ENCODE measurements at regions not wholly inside any gene's neighbourhood (a gene's known extent, or its start where the extent isn't known, plus 50 kb on each side); places are given as distances from the start of the nearest gene placed in this dataset.

GRCh38 chr6:138607478-138608433 lies 108.5 kb upstream of the NHSL1 start:
- Histone ChIP-seq H3K27me3 (replicated peaks in 1 of 4; ENCODE audit: control insufficient read depth in 3 of 4, extremely low read depth in 1 of 4, insufficient read depth in 3 of 4, low read length in 3 of 4) (no peaks in the 10 kb centered on the region), H2BK120ac (replicated peaks; ENCODE audit: low read depth, low read length) (no peak overlapping the region), H3K56ac (replicated peaks; ENCODE audit: insufficient read length, low read depth, low read length) (no peak overlapping the region), H2BK15ac (ENCODE audit: low read length) (no peak overlapping the region), H3K9ac (replicated peaks in 1 of 4; ENCODE audit: extremely low read depth in 1 of 4, low read depth in 3 of 4, low read length in 3 of 4) (no peak overlapping the region), H3K4ac (replicated peaks; ENCODE audit: insufficient read length, low read depth, low read length) (peak overlapping the region; percentile 53), H2AFZ (ENCODE audit: low read length) (no peak overlapping the region), H3K36me3 (ENCODE audit: control insufficient read depth in 2 of 4, insufficient read depth in 4 of 4, low read length in 3 of 4) (no peaks in the 10 kb centered on the region), H3K27ac (ENCODE audit: low read depth, low read length) (no peak overlapping the region), H2BK20ac (ENCODE audit: low read length) (no peak overlapping the region), H3K9me3 (ENCODE audit: insufficient read depth in 2 of 2, low read depth in 1 of 2, low read length in 1 of 2) (no peaks in the 10 kb centered on the region), H2BK5ac (ENCODE audit: low read depth, low read length) (no peak overlapping the region), H2AK5ac (ENCODE audit: low read depth, low read length) (0 out of 2 replicates have a peak overlapping the region, but pooled peaks have one; percentile 65), H3K79me1 (ENCODE audit: low read depth, low read length) (no peaks in the 10 kb centered on the region), H3K18ac (ENCODE audit: extremely low read depth, low read length) (no peak overlapping the region), H3K4me3 (ENCODE audit: extremely low read depth in 1 of 4, insufficient read depth in 2 of 4, low read depth in 3 of 4, low read length in 4 of 4) (no peak overlapping the region), H4K91ac (replicated peaks; ENCODE audit: insufficient read length, low read length) (no peak overlapping the region), H3K14ac (ENCODE audit: insufficient read length) (no peak overlapping the region), H3K23me2 (ENCODE audit: low read depth, low read length) (no peaks in the 10 kb centered on the region), H3K23ac (ENCODE audit: insufficient read length) (no peak overlapping the region), H3K4me1 (replicated peaks in 1 of 4; ENCODE audit: control insufficient read depth in 3 of 4, insufficient read depth in 4 of 4, low read length in 3 of 4) (peaks cover 0 to 3% (median 0%) of the 10 kb centered on the region in 4 experiments; a peak in 3 of 7 replicates), H2BK12ac (ENCODE audit: low read depth, low read length) (no peak overlapping the region), H3K79me2 (ENCODE audit: control insufficient read depth in 1 of 2, insufficient read depth in 2 of 2, low read length in 2 of 2) (no peaks in the 10 kb centered on the region), H4K20me1 (replicated peaks in 1 of 2; ENCODE audit: control insufficient read depth in 1 of 2, insufficient read depth in 2 of 2, low read length in 2 of 2) (no peaks in the 10 kb centered on the region), H3K4me2 (ENCODE audit: insufficient read depth in 1 of 2, low read depth in 2 of 2, low read length in 2 of 2) (no peak overlapping the region), H4K5ac (ENCODE audit: insufficient read length, low read depth, low read length) (no peak overlapping the region), H4K8ac (ENCODE audit: extremely low read depth, insufficient read depth, low read length) (no peak overlapping the region)
- FAIRE-seq: no peak
- CTCF ChIA-PET (ENCODE audit: partially characterized antibody): interaction anchor here (0.6 to 8.3 kb wide), 4 partner anchors 9 to 131 kb away, joined by 3 to 47 read pairs (median 3); no protein-coding TSS in a partner anchor
- DNase-seq (ENCODE audit: low read depth in 1 of 2, low spot score in 2 of 2): no peak
- POLR2A ChIA-PET (ENCODE audit: partially characterized antibody): interaction anchor here (1.3 kb wide), 1 partner anchor 14 kb away, joined by 3 read pairs; no protein-coding TSS in a partner anchor
- WGBS, 2 experiments (ENCODE audit: extremely low coverage in 1 of 2, insufficient coverage in 1 of 2, insufficient read length in 1 of 2, insufficient replicate concordance in 2 of 2, low coverage in 1 of 2, low lambda C conversion rate in 2 of 2, missing lambda C conversion rate in 1 of 2): 88 to 100% methylated on average over 1 to 10 of the region's 10 CpGs
- TF ChIP-seq SIRT6 (IDR thresholded peaks at IDR 0.05; ENCODE audit: low read length): no peak
- no peak for TF ChIP-seq CEBPB (IDR thresholded peaks at IDR 0.05; ENCODE audit: low read depth, low read length)
- TF ChIP-seq KDM1A (IDR thresholded peaks at IDR 0.05; ENCODE audit: borderline replicate concordance, low read length): no peak
- TF ChIP-seq POLR2A (IDR thresholded peaks at IDR 0.05; ENCODE audit: control extremely low read depth in 1 of 2, low read depth in 2 of 2, low read length in 2 of 2): no peak
- no peak for TF ChIP-seq PHF8 (conservative IDR thresholded peaks at IDR 0.05; ENCODE audit: low read depth, low read length)
- TF ChIP-seq SP1 (IDR thresholded peaks at IDR 0.05; ENCODE audit: low read depth, low read length): no peak
- TF ChIP-seq TBP (IDR thresholded peaks at IDR 0.05; ENCODE audit: low read depth, low read length): no peak
- TF ChIP-seq KDM4A (IDR thresholded peaks at IDR 0.05; ENCODE audit: low read depth, low read length, severe bottlenecking): no peak
- TF ChIP-seq TAF1 (IDR thresholded peaks at IDR 0.05; ENCODE audit: low read depth, low read length): no peak
- no peak for TF ChIP-seq JUND (IDR thresholded peaks at IDR 0.05; ENCODE audit: low read length)
- TF ChIP-seq ATF3 (IDR thresholded peaks at IDR 0.05; ENCODE audit: insufficient read depth, low read depth, low read length): no peak
